NB4 (cell line): ENCODE measurements at regions not wholly inside any gene's neighbourhood (a gene's known extent, or its start where the extent isn't known, plus 50 kb on each side); places are given as distances from the start of the nearest gene placed in this dataset.

ENCODE experiments used
- DNase-seq: peaks from one replicate; pipeline ENCODE4 v3.0.0; 2010; ENCODE audit warnings: low read depth
- H3K4me3 ChIP-seq: one replicate; pipeline ENCODE4 v1.5.1; 2011; ENCODE audit warnings: mild to moderate bottlenecking, low read depth, low read length, moderate library complexity
- MAX ChIP-seq: IDR thresholded peaks from 2 replicates; pipeline ENCODE4 v1.6.1; 2011; ENCODE audit warnings: low read depth, low read length
- MYC ChIP-seq: IDR thresholded peaks from 2 replicates; pipeline ENCODE4 v1.6.1; 2011; ENCODE audit warnings: low read depth, low read length
- POLR2A ChIP-seq: IDR thresholded peaks from 2 replicates; pipeline ENCODE4 v1.6.1; 2011; ENCODE audit warnings: mild to moderate bottlenecking; ENCODE audit not compliant: insufficient read length; ENCODE audit errors: extremely low read depth
- TF ChIP-seq, protein P1 (sequence below): IDR thresholded peaks from one replicate; pipeline ENCODE4 v1.5.1; 2012; ENCODE audit warnings: low read depth, low read length

- H3K4me3 ChIP-seq: no peak overlapping the region
- TF ChIP-seq MAX: peak; percentile 29; the same call in 1 of the 2 replicates
- TF ChIP-seq, protein P1, sequence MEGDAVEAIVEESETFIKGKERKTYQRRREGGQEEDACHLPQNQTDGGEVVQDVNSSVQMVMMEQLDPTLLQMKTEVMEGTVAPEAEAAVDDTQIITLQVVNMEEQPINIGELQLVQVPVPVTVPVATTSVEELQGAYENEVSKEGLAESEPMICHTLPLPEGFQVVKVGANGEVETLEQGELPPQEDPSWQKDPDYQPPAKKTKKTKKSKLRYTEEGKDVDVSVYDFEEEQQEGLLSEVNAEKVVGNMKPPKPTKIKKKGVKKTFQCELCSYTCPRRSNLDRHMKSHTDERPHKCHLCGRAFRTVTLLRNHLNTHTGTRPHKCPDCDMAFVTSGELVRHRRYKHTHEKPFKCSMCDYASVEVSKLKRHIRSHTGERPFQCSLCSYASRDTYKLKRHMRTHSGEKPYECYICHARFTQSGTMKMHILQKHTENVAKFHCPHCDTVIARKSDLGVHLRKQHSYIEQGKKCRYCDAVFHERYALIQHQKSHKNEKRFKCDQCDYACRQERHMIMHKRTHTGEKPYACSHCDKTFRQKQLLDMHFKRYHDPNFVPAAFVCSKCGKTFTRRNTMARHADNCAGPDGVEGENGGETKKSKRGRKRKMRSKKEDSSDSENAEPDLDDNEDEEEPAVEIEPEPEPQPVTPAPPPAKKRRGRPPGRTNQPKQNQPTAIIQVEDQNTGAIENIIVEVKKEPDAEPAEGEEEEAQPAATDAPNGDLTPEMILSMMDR: no peak
- DNase-seq: no peak
These were observed 54.6 kb upstream of the COL18A1 start for GRCh38 chr21:45350206-45350854.

DNA sequence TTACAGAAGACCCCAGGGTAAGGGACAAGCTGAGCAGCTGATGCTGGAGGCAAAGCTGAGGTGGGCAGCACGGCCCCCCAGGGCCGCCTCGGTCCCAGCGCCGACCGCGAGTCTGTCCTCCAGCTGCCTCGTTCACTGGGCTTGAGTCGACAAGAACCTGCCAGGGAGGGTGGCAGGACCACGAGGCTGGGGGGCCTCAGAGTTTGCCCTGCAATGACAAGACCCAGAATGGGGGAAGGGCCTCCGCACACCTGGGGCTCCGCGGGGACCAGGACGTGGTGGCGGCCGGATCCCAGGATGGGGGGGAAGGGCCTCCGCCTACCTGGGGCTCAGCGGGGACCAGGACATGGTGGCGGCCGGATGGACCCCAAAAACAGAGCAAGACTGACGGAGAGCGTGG lies 53.9 kb upstream of the COL18A1 start:
- TF ChIP-seq, protein P1: no peak
- no peak for TF ChIP-seq POLR2A
- TF ChIP-seq MYC: no peak
- TF ChIP-seq MAX: no peak
- no peak overlapping the region for H3K4me3 ChIP-seq
- DNase-seq: no peak

GRCh38 chr21:45351526-45352275 lies 53.3 kb upstream of the COL18A1 start:
- no peak overlapping the region for H3K4me3 ChIP-seq
- peak; percentile 13 for DNase-seq
- TF ChIP-seq MAX (no peak), MYC (no peak), POLR2A (no peak)
- TF ChIP-seq, protein P1: no peak

GRCh38 chr21:45352621-45353139 lies 52.3 kb upstream of the COL18A1 start:
- no peak for DNase-seq
- no peak overlapping the region for H3K4me3 ChIP-seq
- no peak for TF ChIP-seq MAX
- TF ChIP-seq, protein P1: no peak
- no peak for TF ChIP-seq MYC
- TF ChIP-seq POLR2A: no peak

GRCh38 chr21:45353200-45353599 lies 51.8 kb upstream of the COL18A1 start:
- TF ChIP-seq, protein P1: no peak
- no peak for TF ChIP-seq MYC
- TF ChIP-seq MAX: no peak
- TF ChIP-seq POLR2A: no peak

More at GRCh38 chr21:45353200-45353599, 51.8 kb upstream of the COL18A1 start:
- H3K4me3 ChIP-seq: no peak overlapping the region
- DNase-seq: no peak
